ENCODE measurements at regions not wholly inside any gene's neighbourhood (a gene's known extent, or its start where the extent isn't known, plus 50 kb on each side); places are given as distances from the start of the nearest gene placed in this dataset.
"Not testable (repeated sequence)": the region's sequence is repeated elsewhere in the genome, so short reads cannot be mapped to it uniquely, and the experiment has no call there.

DNA sequence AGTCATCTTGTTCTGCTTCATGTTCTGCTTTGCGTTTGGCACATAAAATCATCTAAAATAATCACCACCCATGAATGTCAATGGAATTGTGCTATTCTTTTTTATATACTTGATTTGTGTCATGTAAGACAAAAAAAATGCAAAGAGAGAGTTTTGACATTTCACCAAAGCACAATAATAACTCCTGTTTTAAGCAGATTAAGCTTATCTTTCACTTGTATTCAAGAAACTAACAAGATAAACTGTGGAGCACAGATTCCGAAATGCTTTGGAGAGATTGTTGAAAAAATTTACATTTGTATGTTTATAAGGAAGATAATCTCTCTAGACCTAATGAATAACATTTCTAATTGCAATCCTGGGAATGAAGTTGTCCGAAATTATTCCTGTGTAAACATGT lies 225.1 kb upstream of the ANXA10 start:
- 47 to 51% methylated on average over 3 of the region's 3 CpGs for WGBS, 2 donors
- H3K27ac ChIP-seq = no peak overlapping the region
- no peaks in the 10 kb centered on the region for H3K9me3 ChIP-seq
- H3K27me3 ChIP-seq = no peaks in the 10 kb centered on the region
- no peak for DNase-seq (ENCODE audit: low spot score in 2 of 2)
- H3K36me3 ChIP-seq = no peaks in the 10 kb centered on the region
- no peaks in the 10 kb centered on the region for H3K4me1 ChIP-seq
- no peak overlapping the region for H3K4me3 ChIP-seq
- TF ChIP-seq, protein P1, sequence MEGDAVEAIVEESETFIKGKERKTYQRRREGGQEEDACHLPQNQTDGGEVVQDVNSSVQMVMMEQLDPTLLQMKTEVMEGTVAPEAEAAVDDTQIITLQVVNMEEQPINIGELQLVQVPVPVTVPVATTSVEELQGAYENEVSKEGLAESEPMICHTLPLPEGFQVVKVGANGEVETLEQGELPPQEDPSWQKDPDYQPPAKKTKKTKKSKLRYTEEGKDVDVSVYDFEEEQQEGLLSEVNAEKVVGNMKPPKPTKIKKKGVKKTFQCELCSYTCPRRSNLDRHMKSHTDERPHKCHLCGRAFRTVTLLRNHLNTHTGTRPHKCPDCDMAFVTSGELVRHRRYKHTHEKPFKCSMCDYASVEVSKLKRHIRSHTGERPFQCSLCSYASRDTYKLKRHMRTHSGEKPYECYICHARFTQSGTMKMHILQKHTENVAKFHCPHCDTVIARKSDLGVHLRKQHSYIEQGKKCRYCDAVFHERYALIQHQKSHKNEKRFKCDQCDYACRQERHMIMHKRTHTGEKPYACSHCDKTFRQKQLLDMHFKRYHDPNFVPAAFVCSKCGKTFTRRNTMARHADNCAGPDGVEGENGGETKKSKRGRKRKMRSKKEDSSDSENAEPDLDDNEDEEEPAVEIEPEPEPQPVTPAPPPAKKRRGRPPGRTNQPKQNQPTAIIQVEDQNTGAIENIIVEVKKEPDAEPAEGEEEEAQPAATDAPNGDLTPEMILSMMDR (IDR thresholded peaks at IDR 0.05) = no peak
- TF ChIP-seq POLR2A (IDR thresholded peaks at IDR 0.05) (no peak), EP300 (IDR thresholded peaks at IDR 0.05) (no peak)

DNA sequence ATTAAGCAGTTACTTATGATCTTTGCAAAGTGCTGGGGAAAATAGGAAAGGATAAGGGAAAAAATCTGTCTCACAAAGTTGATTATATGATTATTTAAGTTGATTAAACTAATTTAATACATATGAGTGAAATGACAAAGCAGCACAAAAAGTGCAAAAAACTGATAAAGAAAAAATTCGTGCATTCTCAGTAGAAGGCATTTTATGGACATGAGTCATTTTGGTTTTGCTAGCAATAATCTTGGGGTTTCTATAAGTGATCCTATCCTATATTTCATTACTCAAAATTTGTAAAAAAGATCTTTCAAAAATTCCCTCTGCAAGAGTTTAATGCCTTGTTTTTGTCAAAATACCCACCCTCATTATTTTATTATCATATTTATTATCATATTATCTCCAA lies 224.2 kb upstream of the ANXA10 start:
- no peak overlapping the region for H3K4me3 ChIP-seq
- no peak overlapping the region for H3K27ac ChIP-seq
- no peaks in the 10 kb centered on the region for H3K27me3 ChIP-seq
- H3K9me3 ChIP-seq = no peaks in the 10 kb centered on the region
- 28 to 38% methylated on average over 1 of the region's 1 CpG for WGBS, 2 donors
- no peaks in the 10 kb centered on the region for H3K4me1 ChIP-seq
- H3K36me3 ChIP-seq = no peaks in the 10 kb centered on the region
- TF ChIP-seq POLR2A (IDR thresholded peaks at IDR 0.05) (no peak), EP300 (IDR thresholded peaks at IDR 0.05) (no peak)
- TF ChIP-seq, protein P1 (IDR thresholded peaks at IDR 0.05) = no peak
- DNase-seq (ENCODE audit: low spot score in 2 of 2) = no peak

DNA sequence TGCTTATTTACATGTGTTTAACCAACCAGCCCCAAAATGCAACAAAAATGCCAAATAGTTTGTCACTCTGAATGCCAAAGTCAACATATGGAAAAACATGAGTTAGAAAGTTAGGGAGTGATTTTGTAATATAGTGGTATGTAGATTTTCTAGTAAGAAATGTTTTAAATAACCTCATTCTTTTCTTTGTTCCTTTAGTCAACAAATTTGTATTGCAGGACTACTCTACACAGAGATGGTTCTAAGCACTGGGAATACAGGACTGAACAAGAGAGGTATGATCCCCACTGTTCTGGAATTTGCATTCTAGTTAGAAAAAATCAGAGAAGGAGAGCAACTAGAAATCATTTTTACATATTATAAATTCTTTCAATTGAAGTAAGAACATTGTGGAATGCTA lies 218.8 kb upstream of the ANXA10 start:
- Histone ChIP-seq H3K27me3 (no peaks in the 10 kb centered on the region), H3K4me1 (no peaks in the 10 kb centered on the region), H3K4me3 (no peak overlapping the region), H3K36me3 (no peaks in the 10 kb centered on the region), H3K27ac (no peak overlapping the region), H3K9me3 (no peaks in the 10 kb centered on the region)
- TF ChIP-seq EP300 (IDR thresholded peaks at IDR 0.05) (no peak), POLR2A (IDR thresholded peaks at IDR 0.05) (no peak)
- TF ChIP-seq, protein P1 (IDR thresholded peaks at IDR 0.05) = no peak
- no peak for DNase-seq (ENCODE audit: low spot score in 2 of 2)

DNA sequence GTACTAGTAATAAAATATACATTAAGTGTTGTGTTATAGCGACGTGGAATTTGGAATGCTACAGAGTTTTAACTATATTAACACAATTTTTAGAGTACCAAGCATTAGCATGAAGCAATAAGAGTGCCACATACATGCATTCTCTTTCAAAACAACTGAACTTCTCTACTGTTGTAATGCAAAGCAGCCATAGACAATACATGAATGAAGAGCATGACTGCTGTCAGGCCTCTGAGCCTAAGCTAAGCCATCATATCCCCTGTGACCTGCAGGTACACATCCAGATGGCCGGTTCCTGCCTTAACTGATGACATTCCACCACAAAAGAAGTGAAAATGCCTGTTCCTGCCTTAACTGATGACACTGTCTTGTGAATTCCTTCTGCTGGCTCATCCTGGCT lies 216.2 kb upstream of the ANXA10 start:
- not testable (repeated sequence) for H3K4me3 ChIP-seq; H3K4me1 ChIP-seq; H3K9me3 ChIP-seq; H3K27ac ChIP-seq; H3K36me3 ChIP-seq; H3K27me3 ChIP-seq; DNase-seq (ENCODE audit: low spot score in 2 of 2)
- WGBS, 2 donors = 82 to 85% methylated on average over 3 of the region's 3 CpGs

DNA sequence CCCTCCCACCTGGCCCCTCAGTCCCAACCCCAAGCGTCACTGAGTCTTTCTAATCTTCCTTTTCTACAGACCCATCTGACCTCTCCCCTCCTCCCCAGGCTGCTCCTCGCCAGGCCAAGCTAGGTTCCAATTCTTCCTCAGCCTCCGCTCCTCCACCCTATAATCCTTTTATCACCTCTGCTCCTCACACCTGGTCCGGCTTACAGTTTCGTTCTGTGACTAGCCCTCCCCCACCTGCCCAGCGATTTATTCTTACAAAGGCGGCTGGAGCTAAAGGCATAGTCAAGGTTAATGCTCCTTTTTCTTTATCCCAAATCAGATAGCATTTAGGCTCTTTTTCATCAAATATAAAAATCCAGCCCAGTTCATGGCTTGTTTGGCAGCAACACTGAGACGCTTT lies 214.5 kb upstream of the ANXA10 start:
- H3K9me3 ChIP-seq; H3K27me3 ChIP-seq; H3K36me3 ChIP-seq; H3K4me3 ChIP-seq; DNase-seq (ENCODE audit: low spot score in 2 of 2); H3K4me1 ChIP-seq; H3K27ac ChIP-seq: not testable (repeated sequence)
- WGBS, 2 donors = 84 to 86% methylated on average over 8 of the region's 8 CpGs

DNA sequence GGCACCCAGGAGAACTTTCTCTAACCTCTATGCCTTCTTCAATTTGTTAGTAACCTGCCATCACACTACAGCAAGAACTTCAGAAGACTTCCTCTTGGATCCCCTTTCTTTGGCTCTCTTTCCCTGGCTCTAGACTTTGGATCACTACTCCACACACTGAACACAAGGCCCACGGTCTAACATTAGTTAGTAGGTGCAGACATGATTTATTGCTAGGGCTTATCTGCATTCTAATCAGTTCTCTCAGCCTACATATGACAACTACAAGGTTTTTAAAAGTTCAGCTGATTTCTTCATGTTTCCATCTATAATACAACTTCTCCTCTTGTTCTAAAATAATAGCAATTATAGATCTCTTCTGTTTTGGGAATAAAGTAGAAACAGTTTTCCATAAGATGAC lies 209.1 kb upstream of the ANXA10 start:
- no peak for DNase-seq (ENCODE audit: low spot score in 2 of 2)
- Histone ChIP-seq H3K27ac (no peak overlapping the region), H3K9me3 (peaks cover 0 to 6% (median 0%) of the 10 kb centered on the region in 4 donors), H3K4me3 (no peak overlapping the region), H3K27me3 (no peaks in the 10 kb centered on the region), H3K36me3 (no peaks in the 10 kb centered on the region), H3K4me1 (no peaks in the 10 kb centered on the region)
- TF ChIP-seq EP300 (IDR thresholded peaks at IDR 0.05) (no peak), POLR2A (IDR thresholded peaks at IDR 0.05) (no peak)
- TF ChIP-seq, protein P1 (IDR thresholded peaks at IDR 0.05) = no peak
- 30 to 35% methylated on average over 1 of the region's 1 CpG for WGBS, 2 donors
